ENCODE measurements at regions not wholly inside any gene's neighbourhood (a gene's known extent, or its start where the extent isn't known, plus 50 kb on each side); places are given as distances from the start of the nearest gene placed in this dataset.
"Not testable (repeated sequence)": the region's sequence is repeated elsewhere in the genome, so short reads cannot be mapped to it uniquely, and the experiment has no call there.

DNA sequence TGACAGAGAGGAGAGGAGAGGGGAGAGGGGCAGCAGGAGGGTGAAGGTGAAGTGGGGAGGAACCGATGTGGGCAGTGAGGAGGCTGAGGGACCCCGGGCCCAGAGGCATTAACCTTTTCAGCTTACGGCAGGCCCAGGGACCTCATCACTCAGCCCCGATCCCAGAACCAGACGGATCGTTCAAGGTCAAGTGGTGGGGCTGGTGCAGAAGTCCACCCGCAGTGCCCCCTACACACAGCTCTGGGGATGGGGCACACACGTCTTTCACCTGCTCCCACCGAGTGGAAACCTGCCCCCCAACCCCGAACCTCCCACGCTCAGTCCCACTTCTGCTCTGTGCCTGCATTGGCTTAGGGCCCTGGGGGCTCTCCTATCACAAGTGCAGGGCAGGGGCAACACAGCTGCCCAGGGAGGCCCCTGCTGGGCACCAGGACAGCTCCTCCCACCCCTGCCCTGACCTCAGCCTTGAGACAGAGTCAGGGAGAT, 81.9 kb upstream of the GOLGA6L4 start:
- not testable (repeated sequence) for DNase-seq

DNA sequence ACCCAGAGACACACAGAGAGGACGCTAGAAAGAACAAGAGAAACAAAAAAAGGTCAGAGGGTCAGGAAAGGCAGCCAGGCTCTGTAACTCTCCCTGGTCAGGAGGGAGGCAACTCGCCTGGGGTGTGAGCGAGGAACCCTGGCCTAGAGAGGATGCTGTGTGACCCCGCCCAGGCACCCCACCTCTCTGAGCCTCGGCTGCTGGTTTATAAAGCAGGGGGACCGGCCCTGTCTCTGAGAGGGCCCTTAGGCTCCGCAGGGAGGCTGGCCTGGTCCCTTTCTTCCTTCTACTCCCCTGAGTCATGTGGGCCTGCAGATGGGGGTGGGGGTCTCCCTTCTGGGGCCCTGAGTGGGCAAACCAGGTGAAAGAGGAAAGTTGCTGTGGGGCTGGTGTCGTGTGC, 81.3 kb upstream of the GOLGA6L4 start:
- DNase-seq, result not testable (repeated sequence)

DNA sequence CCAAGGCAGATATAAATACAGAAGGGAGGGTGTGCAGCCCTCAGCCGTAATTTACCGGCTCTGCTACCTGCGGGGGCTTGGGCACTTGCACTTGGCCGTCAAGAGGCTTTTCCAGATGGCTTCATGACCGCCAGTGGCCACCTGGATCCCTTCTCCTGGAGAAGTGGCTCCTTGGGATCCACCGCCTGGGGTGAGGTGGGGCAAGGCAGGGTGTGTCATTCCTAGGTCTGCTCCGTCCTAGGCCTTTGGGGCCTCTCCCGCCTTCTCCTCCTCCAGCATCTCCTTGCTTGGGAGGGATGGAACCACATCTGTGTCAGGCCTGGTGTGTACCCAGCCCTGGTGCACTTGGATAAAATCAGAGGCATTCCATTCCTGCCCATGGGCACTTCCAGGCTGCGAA, 80.8 kb upstream of the GOLGA6L4 start:
- DNase-seq, result not testable (repeated sequence)

DNA sequence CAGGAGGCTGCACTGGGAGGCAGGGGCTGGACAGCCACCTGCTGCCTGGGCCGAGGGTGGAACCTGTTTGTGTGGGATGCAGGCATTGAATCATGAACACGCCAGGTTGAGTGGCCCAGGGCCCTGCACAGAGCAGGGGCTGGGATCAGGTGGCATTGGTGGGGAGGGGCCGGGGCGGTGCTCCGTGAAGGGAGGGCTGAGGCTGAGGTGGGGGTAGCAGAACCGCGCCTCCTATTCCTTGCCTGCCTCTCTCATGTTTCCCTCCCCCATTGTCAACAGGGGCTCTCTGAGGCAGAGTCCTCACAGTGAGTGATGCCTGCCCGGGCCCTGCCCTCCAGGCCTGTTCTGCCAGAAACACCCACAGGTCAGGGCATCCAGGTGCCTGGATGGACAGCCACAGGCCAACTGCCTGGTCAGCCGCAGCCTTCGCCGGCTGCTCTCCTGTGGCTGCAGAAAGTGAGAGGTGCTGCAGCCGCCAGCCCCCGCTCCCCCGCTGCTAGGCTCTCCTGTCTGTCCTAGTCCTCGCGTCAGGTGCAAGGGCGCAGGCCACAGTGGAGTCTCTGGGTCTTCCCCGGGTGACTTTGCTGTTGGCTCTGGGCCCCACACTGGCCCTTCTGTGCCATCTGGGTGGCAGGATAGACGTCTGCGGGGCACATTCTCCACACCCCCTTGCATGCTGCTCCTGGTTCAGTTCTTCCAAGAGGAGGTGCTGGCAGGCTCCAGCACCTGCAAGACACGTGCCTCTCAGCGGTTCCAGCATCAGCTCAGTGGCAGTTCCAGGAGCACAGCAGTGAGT, 79.6 kb upstream of the GOLGA6L4 start:
- not testable (repeated sequence) for DNase-seq

DNA sequence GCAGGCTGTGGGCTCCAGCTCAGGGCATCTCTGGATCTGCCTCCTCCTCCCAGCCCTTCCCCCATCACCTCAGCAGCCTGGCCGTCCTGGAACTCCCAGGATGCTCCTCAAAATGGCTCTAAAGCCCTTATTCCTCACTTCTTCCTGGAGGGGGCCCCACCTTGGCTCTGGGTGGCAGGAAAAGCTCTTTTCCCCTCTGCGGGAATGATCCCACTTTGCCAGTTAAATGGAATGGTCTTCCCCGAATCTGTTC, 79.1 kb upstream of the GOLGA6L4 start:
- not testable (repeated sequence) for DNase-seq

- DNase-seq, result not testable (repeated sequence)
Observed at GRCh38 chr15:84157056-84157632, 78.4 kb upstream of the GOLGA6L4 start.

DNA sequence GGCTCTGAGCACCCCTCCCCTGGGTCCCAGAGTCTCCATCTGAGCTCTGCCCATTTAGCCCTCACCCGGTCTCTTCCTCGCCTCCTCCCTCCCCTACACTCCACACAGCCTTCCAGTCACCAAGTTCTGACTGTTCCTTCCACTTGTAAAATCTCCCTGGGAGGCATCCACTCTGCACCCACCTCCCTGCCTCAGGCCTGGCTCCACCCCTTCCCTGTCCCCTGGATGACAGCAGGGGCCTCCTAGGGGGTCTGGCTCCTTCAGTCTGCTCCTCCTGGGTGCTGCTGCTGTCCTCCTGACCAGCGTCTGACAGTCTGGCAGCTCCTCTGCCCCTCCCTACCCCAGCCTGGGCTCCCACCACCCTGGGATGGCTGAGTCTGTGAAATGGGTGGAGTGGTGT, 77.7 kb upstream of the GOLGA6L4 start:
- DNase-seq, result not testable (repeated sequence)

DNA sequence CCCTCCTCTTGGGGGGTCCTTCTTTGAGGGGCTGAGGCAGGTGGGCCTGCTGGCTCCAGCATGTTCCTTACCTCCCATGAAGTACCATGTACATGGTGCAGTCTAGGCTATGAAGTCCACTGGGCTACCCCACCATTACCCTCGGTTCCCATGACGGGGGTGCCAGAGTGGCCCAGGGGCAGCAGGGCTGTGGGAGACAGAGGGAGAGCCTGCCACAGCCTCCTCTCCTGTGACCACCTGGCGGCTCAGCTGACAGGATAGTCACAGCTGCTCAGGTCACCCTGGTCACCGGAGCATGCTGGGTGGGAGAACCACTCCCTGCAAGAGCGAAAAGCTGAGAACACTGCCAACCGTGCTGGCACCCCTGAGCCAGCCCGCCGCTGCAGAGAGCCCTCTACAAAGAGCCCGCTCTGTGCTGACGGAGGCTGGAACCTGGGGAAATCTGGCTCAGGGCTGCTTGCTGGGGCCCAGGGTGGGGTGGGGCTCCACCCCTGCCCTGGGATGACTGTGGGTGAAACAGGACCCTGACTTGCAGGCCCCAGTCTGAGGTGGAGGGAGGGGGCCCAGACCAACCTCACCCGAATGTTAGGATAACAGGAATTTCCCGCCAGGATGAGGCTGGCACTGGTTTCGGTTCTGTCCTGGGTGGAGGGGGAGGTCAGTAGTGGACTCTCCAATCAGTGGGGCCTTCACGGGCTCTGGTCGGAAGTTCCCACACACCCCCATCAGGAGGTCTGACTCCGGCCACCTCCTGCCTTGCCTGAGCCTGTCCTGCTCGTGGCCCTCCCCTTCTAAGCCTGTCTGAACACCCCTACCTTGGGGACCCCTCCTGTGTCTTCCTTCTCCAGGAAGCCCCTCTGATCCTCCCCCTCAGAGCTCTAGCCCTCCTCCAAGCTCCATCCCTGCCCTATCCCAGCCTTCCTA, 76.0 kb upstream of the GOLGA6L4 start:
- not testable (repeated sequence) for DNase-seq

DNA sequence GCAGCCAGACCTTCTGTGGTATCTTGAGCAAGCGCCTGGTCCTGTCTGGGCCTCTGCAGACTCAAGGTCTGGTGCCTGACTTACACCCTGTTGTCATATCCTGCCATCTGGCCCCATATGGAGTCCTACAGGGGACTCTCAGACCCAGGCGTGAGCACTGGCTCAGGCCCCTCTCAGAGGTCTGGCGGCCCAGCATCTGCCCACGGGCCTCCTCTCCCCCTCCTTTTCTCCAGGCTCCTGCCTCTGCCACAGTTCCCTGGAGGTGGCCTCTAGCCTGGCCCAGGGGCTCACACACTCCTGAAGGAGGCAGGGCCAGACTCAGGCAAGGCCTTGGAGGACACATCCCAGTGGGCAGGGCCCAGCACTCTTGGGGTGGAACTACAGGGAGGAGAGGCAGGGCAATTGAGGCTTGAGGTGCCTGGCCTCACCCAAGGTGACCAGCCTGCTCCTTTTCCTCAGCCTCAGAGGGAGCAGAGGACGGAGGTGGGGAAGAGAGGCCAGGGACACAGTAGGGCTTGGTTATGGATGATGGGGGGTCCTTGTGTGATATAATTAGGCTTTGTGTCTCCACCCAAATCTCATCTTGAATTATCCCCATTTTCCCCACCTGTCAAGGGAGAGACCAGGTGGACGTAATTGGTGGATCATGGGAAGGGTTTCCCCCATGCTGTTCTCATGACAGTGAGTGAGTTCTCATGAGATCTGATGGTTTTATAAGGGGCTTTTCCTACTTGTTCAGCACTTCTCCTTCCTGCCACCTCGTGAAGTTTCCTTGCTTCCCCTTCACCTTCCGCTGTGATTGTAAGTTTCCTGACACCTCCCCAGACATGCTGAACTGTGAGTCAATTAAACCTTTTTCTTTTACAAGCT, 70.9 kb upstream of the GOLGA6L4 start:
- not testable (repeated sequence) for DNase-seq

GRCh38 chr15:84170029-84170428, 65.5 kb upstream of the GOLGA6L4 start:
- DNase-seq, result not testable (repeated sequence)

GRCh38 chr15:84173231-84173610, 62.4 kb upstream of the GOLGA6L4 start:
- DNase-seq, result not testable (repeated sequence)
